ENCODE measurements at regions not wholly inside any gene's neighbourhood (a gene's known extent, or its start where the extent isn't known, plus 50 kb on each side); places are given as distances from the start of the nearest gene placed in this dataset.
"Not testable (repeated sequence)": the region's sequence is repeated elsewhere in the genome, so short reads cannot be mapped to it uniquely, and the experiment has no call there.

GRCh38 chr15:61376516-61376915 lies 147.4 kb upstream of the RORA start:
- TF ChIP-seq CTCF (IDR thresholded peaks at IDR 0.05) (no peak), POLR2A (IDR thresholded peaks at IDR 0.05) (no peak), POLR2AphosphoS5 (IDR thresholded peaks at IDR 0.05) (no peak)
- no peaks in the 10 kb centered on the region for H3K36me3 ChIP-seq
- H3K4me1 ChIP-seq (replicated peaks): no peaks in the 10 kb centered on the region
- H3K27ac ChIP-seq: no peak overlapping the region
- no peaks in the 10 kb centered on the region for H3K9me3 ChIP-seq
- DNase-seq (ENCODE audit: low spot score): no peak
- WGBS: 98% methylated on average over 3 of the region's 3 CpGs
- H3K4me3 ChIP-seq: no peak overlapping the region
- intact Hi-C loops (cut with DNase I): no loop called here
- no peaks in the 10 kb centered on the region for H3K27me3 ChIP-seq (replicated peaks; ENCODE audit: insufficient read depth)

- Histone ChIP-seq H3K4me1 (replicated peaks) (no peaks in the 10 kb centered on the region), H3K9me3 (no peaks in the 10 kb centered on the region), H3K27ac (no peak overlapping the region), H3K27me3 (replicated peaks; ENCODE audit: insufficient read depth) (no peaks in the 10 kb centered on the region), H3K4me3 (no peak overlapping the region), H3K36me3 (no peaks in the 10 kb centered on the region)
- TF ChIP-seq CTCF (IDR thresholded peaks at IDR 0.05) (no peak), POLR2A (IDR thresholded peaks at IDR 0.05) (no peak), POLR2AphosphoS5 (IDR thresholded peaks at IDR 0.05) (no peak)
- WGBS: 96% methylated on average over 2 of the region's 2 CpGs
- DNase-seq (ENCODE audit: low spot score): no peak
- intact Hi-C loops (cut with DNase I): no loop called here
These were observed 145.7 kb upstream of the RORA start for GRCh38 chr15:61374848-61375247.

- no peaks in the 10 kb centered on the region for H3K36me3 ChIP-seq
- WGBS: 97% methylated on average over 2 of the region's 2 CpGs
- DNase-seq (ENCODE audit: low spot score): no peak
- H3K9me3 ChIP-seq: no peaks in the 10 kb centered on the region
- no peaks in the 10 kb centered on the region for H3K27me3 ChIP-seq (replicated peaks; ENCODE audit: insufficient read depth)
- no peak for TF ChIP-seq POLR2A (IDR thresholded peaks at IDR 0.05)
- H3K4me1 ChIP-seq (replicated peaks): no peaks in the 10 kb centered on the region
- no peak overlapping the region for H3K4me3 ChIP-seq
- H3K27ac ChIP-seq: no peak overlapping the region
- intact Hi-C loops (cut with DNase I): no loop called here
These were observed 138.9 kb upstream of the RORA start for GRCh38 chr15:61367953-61368352.

GRCh38 chr15:61364871-61365270 lies 135.8 kb upstream of the RORA start:
- TF ChIP-seq POLR2A (IDR thresholded peaks at IDR 0.05): no peak
- no peak for TF ChIP-seq CTCF (IDR thresholded peaks at IDR 0.05)
- no peak for TF ChIP-seq POLR2AphosphoS5 (IDR thresholded peaks at IDR 0.05)
- Histone ChIP-seq H3K4me3 (no peak overlapping the region), H3K36me3 (no peaks in the 10 kb centered on the region), H3K9me3 (no peaks in the 10 kb centered on the region), H3K27ac (no peak overlapping the region), H3K4me1 (replicated peaks) (no peaks in the 10 kb centered on the region), H3K27me3 (replicated peaks; ENCODE audit: insufficient read depth) (no peaks in the 10 kb centered on the region)
- intact Hi-C loops (cut with DNase I): no loop called here
- 37% methylated on average over 10 of the region's 13 CpGs for WGBS
- DNase-seq (ENCODE audit: low spot score): no peak

GRCh38 chr15:61362912-61363311 lies 133.8 kb upstream of the RORA start:
- H3K36me3 ChIP-seq; H3K27me3 ChIP-seq (replicated peaks; ENCODE audit: insufficient read depth); DNase-seq (ENCODE audit: low spot score); H3K4me3 ChIP-seq; H3K9me3 ChIP-seq; H3K4me1 ChIP-seq (replicated peaks); H3K27ac ChIP-seq; intact Hi-C loops (cut with DNase I): not testable (repeated sequence)

- TF ChIP-seq CTCF (IDR thresholded peaks at IDR 0.05) (no peak), POLR2A (IDR thresholded peaks at IDR 0.05) (no peak), POLR2AphosphoS5 (IDR thresholded peaks at IDR 0.05) (no peak)
- Histone ChIP-seq H3K27ac (no peak overlapping the region), H3K9me3 (no peaks in the 10 kb centered on the region), H3K36me3 (no peaks in the 10 kb centered on the region), H3K4me1 (replicated peaks) (no peaks in the 10 kb centered on the region), H3K4me3 (no peak overlapping the region), H3K27me3 (replicated peaks; ENCODE audit: insufficient read depth) (no peaks in the 10 kb centered on the region)
- WGBS: 82% methylated on average over 2 of the region's 2 CpGs
- DNase-seq (ENCODE audit: low spot score): no peak
- intact Hi-C loops (cut with DNase I): no loop called here
These were observed 115.2 kb upstream of the RORA start for GRCh38 chr15:61344293-61344692.
